AG04449 (cell line): ENCODE measurements at regions not wholly inside any gene's neighbourhood (a gene's known extent, or its start where the extent isn't known, plus 50 kb on each side); places are given as distances from the start of the nearest gene placed in this dataset.

Experiments
- CTCF ChIA-PET: fragments of 350-600 bp; formaldehyde crosslinking; extraction: SDS; loops from one replicate; lab custom pipeline; 2021; ENCODE audit warnings: antibody characterized with exemption; lab: Yijun Ruan, JAX
- POLR2A ChIA-PET: fragments of 400-600, 350-600 bp; formaldehyde crosslinking; extraction: SDS; loops from one replicate; lab custom pipeline; 2020; ENCODE audit warnings: antibody characterized with exemption, inconsistent platforms; lab: Yijun Ruan, JAX
- DNase-seq: peaks from one replicate; pipeline ENCODE4 v3.0.0-alpha.2; 2010; ENCODE audit warnings: low read depth, low spot score
- H3K4me3 ChIP-seq: 2 replicates; pipeline ENCODE4 v1.5.1; 2011; ENCODE audit warnings: low read depth, mild to moderate bottlenecking, control low read depth, low read length
- CTCF ChIP-seq: IDR thresholded peaks from one replicate; pipeline ENCODE4 v1.5.1; 2011; ENCODE audit warnings: mild to moderate bottlenecking, moderate library complexity, low read length, control low read depth, inconsistent platforms; ENCODE audit not compliant: insufficient read depth; ENCODE audit errors: missing control alignments

GRCh38 chr4:151563194-151563593, 154.2 kb downstream of the FHIP1A start:
- ChIA-PET POLR2A (no interaction called here), CTCF (interaction anchor here (0.5 to 0.9 kb wide), 2 partner anchors 42 to 190 kb away, joined by 3 read pairs; no protein-coding TSS in a partner anchor)
- H3K4me3 ChIP-seq: no peak overlapping the region
- TF ChIP-seq CTCF: no peak
- DNase-seq: no peak

DNA sequence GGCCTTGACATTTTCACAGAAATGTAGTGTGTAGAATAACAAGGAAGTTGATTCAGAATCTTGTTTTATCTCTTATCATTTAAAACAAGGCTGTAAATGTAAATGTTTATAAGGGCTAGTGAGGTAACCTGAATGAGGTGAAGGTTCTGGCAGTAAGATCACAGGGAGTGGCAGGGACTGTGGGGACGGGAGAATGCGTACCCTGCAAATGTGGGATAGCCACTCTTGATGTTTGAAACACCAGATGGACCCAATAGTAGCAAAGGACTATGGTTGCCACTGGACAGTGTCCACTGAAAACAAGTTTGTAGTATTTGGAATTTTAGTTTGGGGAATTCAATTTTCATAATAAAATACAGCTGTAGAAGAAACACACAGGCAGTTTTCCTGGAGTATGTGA, 155.3 kb downstream of the FHIP1A start:
- TF ChIP-seq CTCF: no peak
- H3K4me3 ChIP-seq: no peak overlapping the region
- ChIA-PET CTCF (no interaction called here), POLR2A (no interaction called here)
- no peak for DNase-seq

- POLR2A ChIA-PET: no interaction called here
- no peak for DNase-seq
- H3K4me3 ChIP-seq: no peak overlapping the region
- CTCF ChIA-PET: interaction anchor here (1.6 kb wide), 1 partner anchor 11 kb away, joined by 3 read pairs; no protein-coding TSS in a partner anchor
- TF ChIP-seq CTCF: no peak
Observed at GRCh38 chr4:151565583-151565982, 156.6 kb downstream of the FHIP1A start.

- H3K4me3 ChIP-seq: no peak overlapping the region
- no peak for DNase-seq
- CTCF ChIA-PET: interaction anchor here (1.6 kb wide), 1 partner anchor 11 kb away, joined by 3 read pairs; no protein-coding TSS in a partner anchor
- TF ChIP-seq CTCF: no peak
- POLR2A ChIA-PET: no interaction called here
Observed at GRCh38 chr4:151566053-151566452, 157.1 kb downstream of the FHIP1A start.

- ChIA-PET POLR2A (interaction anchor here (0.6 kb wide), 1 partner anchor 22 kb away, joined by 3 read pairs; no protein-coding TSS in a partner anchor), CTCF (no interaction called here)
- DNase-seq: no peak
- TF ChIP-seq CTCF: no peak
- H3K4me3 ChIP-seq: no peak overlapping the region
Observed at GRCh38 chr4:151567056-151567455, 158.1 kb downstream of the FHIP1A start.

DNA sequence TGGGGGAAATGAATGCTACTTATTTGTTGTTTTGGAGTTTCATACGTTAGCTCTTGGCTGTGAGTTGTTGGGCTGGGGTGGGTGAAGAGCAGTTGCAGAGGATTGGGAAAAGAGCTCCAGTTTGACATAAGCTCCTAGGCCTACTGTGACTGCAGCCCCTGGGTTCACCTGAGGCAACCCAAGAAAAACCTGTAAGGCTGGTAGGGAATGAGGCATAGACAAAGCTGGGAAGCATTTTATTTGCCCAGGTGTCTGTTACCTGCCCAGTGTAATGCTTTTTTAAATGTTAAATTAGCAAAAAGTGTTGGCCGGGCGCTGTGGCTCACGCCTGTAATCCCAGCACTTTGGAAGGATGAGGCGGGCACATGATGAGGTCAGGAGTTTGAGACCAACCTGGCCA, 160.0 kb downstream of the FHIP1A start:
- TF ChIP-seq CTCF: no peak
- H3K4me3 ChIP-seq: no peak overlapping the region
- DNase-seq: no peak
- ChIA-PET POLR2A (no interaction called here), CTCF (no interaction called here)
